ENCODE measurements at regions not wholly inside any gene's neighbourhood (a gene's known extent, or its start where the extent isn't known, plus 50 kb on each side); places are given as distances from the start of the nearest gene placed in this dataset.

- no peak for TF ChIP-seq CTCF (IDR thresholded peaks at IDR 0.05 in 8 of 11, conservative IDR thresholded peaks at IDR 0.05 in 3 of 11)
- TF ChIP-seq POLR2A (IDR thresholded peaks at IDR 0.05), result no peak
Observed at GRCh38 chr18:8514409-8514808, 94.8 kb upstream of the RAB12 start.
